ENCODE measurements at regions not wholly inside any gene's neighbourhood (a gene's known extent, or its start where the extent isn't known, plus 50 kb on each side); places are given as distances from the start of the nearest gene placed in this dataset.

DNA sequence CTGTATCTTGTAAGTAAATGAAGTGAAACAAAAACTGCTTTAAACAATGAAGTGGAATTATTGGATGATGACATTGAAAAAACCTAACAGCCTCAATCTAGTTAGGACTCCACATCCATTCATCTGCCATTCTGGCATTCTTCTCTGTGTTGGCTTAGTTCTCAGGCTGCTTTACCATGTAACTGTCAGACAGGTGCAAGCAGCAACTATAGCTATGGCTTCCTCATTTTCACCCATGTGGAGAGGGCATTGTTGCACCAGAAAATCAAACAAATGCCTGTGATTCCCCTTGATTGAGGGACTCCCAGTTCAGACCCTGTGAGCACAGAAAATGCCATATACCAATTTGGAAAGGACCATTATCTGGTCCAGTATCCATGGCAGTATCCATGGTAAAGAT, 129.5 kb upstream of the NYAP2 start:
- TF ChIP-seq ESRRA (CRISPR knock-in tag; IDR thresholded peaks at IDR 0.05; ENCODE audit: borderline replicate concordance) (no peak), ETV6 (CRISPR knock-in tag; IDR thresholded peaks at IDR 0.05) (no peak)
- TF ChIP-seq, protein P1, sequence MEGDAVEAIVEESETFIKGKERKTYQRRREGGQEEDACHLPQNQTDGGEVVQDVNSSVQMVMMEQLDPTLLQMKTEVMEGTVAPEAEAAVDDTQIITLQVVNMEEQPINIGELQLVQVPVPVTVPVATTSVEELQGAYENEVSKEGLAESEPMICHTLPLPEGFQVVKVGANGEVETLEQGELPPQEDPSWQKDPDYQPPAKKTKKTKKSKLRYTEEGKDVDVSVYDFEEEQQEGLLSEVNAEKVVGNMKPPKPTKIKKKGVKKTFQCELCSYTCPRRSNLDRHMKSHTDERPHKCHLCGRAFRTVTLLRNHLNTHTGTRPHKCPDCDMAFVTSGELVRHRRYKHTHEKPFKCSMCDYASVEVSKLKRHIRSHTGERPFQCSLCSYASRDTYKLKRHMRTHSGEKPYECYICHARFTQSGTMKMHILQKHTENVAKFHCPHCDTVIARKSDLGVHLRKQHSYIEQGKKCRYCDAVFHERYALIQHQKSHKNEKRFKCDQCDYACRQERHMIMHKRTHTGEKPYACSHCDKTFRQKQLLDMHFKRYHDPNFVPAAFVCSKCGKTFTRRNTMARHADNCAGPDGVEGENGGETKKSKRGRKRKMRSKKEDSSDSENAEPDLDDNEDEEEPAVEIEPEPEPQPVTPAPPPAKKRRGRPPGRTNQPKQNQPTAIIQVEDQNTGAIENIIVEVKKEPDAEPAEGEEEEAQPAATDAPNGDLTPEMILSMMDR (IDR thresholded peaks at IDR 0.05) = no peak
- TF ChIP-seq, protein P2, sequence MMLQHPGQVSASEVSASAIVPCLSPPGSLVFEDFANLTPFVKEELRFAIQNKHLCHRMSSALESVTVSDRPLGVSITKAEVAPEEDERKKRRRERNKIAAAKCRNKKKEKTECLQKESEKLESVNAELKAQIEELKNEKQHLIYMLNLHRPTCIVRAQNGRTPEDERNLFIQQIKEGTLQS (CRISPR knock-in tag; conservative IDR thresholded peaks at IDR 0.05) = no peak

Measured in WTC11 (cell line).